DND-41 (cell line): ENCODE measurements at regions not wholly inside any gene's neighbourhood (a gene's known extent, or its start where the extent isn't known, plus 50 kb on each side); places are given as distances from the start of the nearest gene placed in this dataset.

Experiments used
- ATAC-seq: fragments of 200-7000 bp; cut with Tn5 transposase; 3 replicates; pipeline ENCODE4 v1.9.1; 2021; ENCODE audit warnings: low read depth; ENCODE audit not compliant: insufficient read depth
- DNase-seq: peaks from one replicate; pipeline ENCODE4 v3.0.0-alpha.2; 2020
- H2AFZ ChIP-seq: 2 replicates; pipeline ENCODE4 v1.6.0; 2012; ENCODE audit warnings: low read depth, low read length
- H3K27ac ChIP-seq: 2 replicates; pipeline ENCODE4 v1.5.1; 2012; ENCODE audit warnings: low read length, inconsistent platforms
- H3K27me3 ChIP-seq: fragments of 200-600 bp; sonication (generic); 2 replicates; pipeline ENCODE4 v1.6.0; 2012; ENCODE audit warnings: low read length, mild to moderate bottlenecking, inconsistent platforms; ENCODE audit not compliant: insufficient read depth, poor library complexity
- H3K36me3 ChIP-seq: 2 replicates; pipeline ENCODE4 v1.5.1; 2012; ENCODE audit warnings: low read length, inconsistent platforms; ENCODE audit not compliant: insufficient read depth
- H3K4me1 ChIP-seq: 2 replicates; pipeline ENCODE4 v1.5.1; 2012; ENCODE audit warnings: mild to moderate bottlenecking, low read length; ENCODE audit not compliant: insufficient read depth
- H3K4me2 ChIP-seq: 2 replicates; pipeline ENCODE4 v1.6.0; 2012; ENCODE audit warnings: mild to moderate bottlenecking, moderate library complexity, low read length, inconsistent platforms; ENCODE audit not compliant: insufficient read depth
- H3K4me3 ChIP-seq, 2 experiments: fragments of 200-600 bp in 1 of 2; shearing (Covaris generic) in 1 of 2; 2 replicates each; pipeline ENCODE4 v1.5.1; 2012 to 2016; ENCODE audit warnings: inconsistent platforms in 2 of 2, low read length in 2 of 2, mild to moderate bottlenecking in 2 of 2, low read depth in 1 of 2, moderate library complexity in 1 of 2
- H3K79me2 ChIP-seq: 2 replicates; pipeline ENCODE4 v1.6.0; 2012; ENCODE audit warnings: low read length, inconsistent platforms; ENCODE audit not compliant: insufficient read depth
- H3K9ac ChIP-seq: 2 replicates; pipeline ENCODE4 v1.6.0; 2012; ENCODE audit warnings: low read depth, mild to moderate bottlenecking, inconsistent platforms, low read length, moderate library complexity
- H3K9me3 ChIP-seq: 2 replicates; pipeline ENCODE4 v1.5.1; 2012; ENCODE audit warnings: low read length, moderate library complexity, mild to moderate bottlenecking, inconsistent platforms; ENCODE audit not compliant: insufficient read depth, severe bottlenecking
- H4K20me1 ChIP-seq: 2 replicates; pipeline ENCODE4 v1.6.0; 2012; ENCODE audit warnings: low read length; ENCODE audit not compliant: insufficient read depth
- CTCF ChIP-seq: IDR thresholded peaks from 2 replicates; pipeline ENCODE4 v1.5.1; 2012; ENCODE audit warnings: borderline replicate concordance, low read length, moderate library complexity, mild to moderate bottlenecking; ENCODE audit not compliant: poor library complexity, severe bottlenecking; ENCODE audit errors: extremely low read depth
- EZH2 ChIP-seq: IDR thresholded peaks from 3 replicates; pipeline ENCODE4 v1.6.1; 2012; ENCODE audit warnings: borderline replicate concordance, low read depth, mild to moderate bottlenecking, moderate library complexity, low read length, inconsistent platforms; ENCODE audit not compliant: severe bottlenecking

GRCh38 chr13:40217675-40218074, 448.8 kb downstream of the FOXO1 start:
- Histone ChIP-seq H3K4me2 (no peak overlapping the region), H3K27ac (no peak overlapping the region), H3K36me3 (no peaks in the 10 kb centered on the region), H3K9me3 (no peaks in the 10 kb centered on the region), H3K4me1 (no peaks in the 10 kb centered on the region), H3K27me3 (peaks cover 5% of the 10 kb centered on the region), H3K9ac (no peak overlapping the region), H2AFZ (no peak overlapping the region), H4K20me1 (no peaks in the 10 kb centered on the region), H3K4me3 (no peak overlapping the region), H3K79me2 (no peaks in the 10 kb centered on the region)
- TF ChIP-seq CTCF (no peak), EZH2 (no peak)
- DNase-seq (no peak), ATAC-seq (no peak)

GRCh38 chr13:40220299-40220935, 446.0 kb downstream of the FOXO1 start:
- H3K4me1 ChIP-seq, result no peaks in the 10 kb centered on the region
- H3K79me2 ChIP-seq, result no peaks in the 10 kb centered on the region
- TF ChIP-seq CTCF, result no peak
- no peak for TF ChIP-seq EZH2
- no peak for DNase-seq
- H3K27me3 ChIP-seq, result peaks cover 5% of the 10 kb centered on the region
- H4K20me1 ChIP-seq, result no peaks in the 10 kb centered on the region
- H3K9me3 ChIP-seq, result no peaks in the 10 kb centered on the region
- no peaks in the 10 kb centered on the region for H3K36me3 ChIP-seq
- no peak overlapping the region for H3K4me3 ChIP-seq
- H3K9ac ChIP-seq, result no peak overlapping the region
- H3K4me2 ChIP-seq, result no peak overlapping the region
- no peak overlapping the region for H2AFZ ChIP-seq
- no peak for ATAC-seq
- H3K27ac ChIP-seq, result no peak overlapping the region

- no peak for ATAC-seq
- no peak overlapping the region for H3K4me2 ChIP-seq
- DNase-seq, result no peak
- H3K27ac ChIP-seq, result no peak overlapping the region
- no peaks in the 10 kb centered on the region for H4K20me1 ChIP-seq
- no peaks in the 10 kb centered on the region for H3K79me2 ChIP-seq
- no peak overlapping the region for H3K4me3 ChIP-seq
- H2AFZ ChIP-seq, result no peak overlapping the region
- peaks cover 5% of the 10 kb centered on the region for H3K27me3 ChIP-seq
- H3K36me3 ChIP-seq, result no peaks in the 10 kb centered on the region
- no peak overlapping the region for H3K9ac ChIP-seq
- H3K9me3 ChIP-seq, result no peaks in the 10 kb centered on the region
- no peaks in the 10 kb centered on the region for H3K4me1 ChIP-seq
- TF ChIP-seq CTCF (no peak), EZH2 (no peak)
These were observed 445.3 kb downstream of the FOXO1 start for GRCh38 chr13:40221131-40221459.
